Neutrophil (primary cell): ENCODE measurements at regions not wholly inside any gene's neighbourhood (a gene's known extent, or its start where the extent isn't known, plus 50 kb on each side); places are given as distances from the start of the nearest gene placed in this dataset.

Experiments used
- H3K27ac ChIP-seq: fragments of 200-600 bp; sonication (generic); 2 replicates; pipeline ENCODE4 v1.5.1; 2016; ENCODE audit warnings: mild to moderate bottlenecking, moderate library complexity
- H3K27me3 ChIP-seq: fragments of 200-600 bp; sonication (generic); 2 replicates; pipeline ENCODE4 v1.6.0; 2016; ENCODE audit warnings: mild to moderate bottlenecking
- H3K36me3 ChIP-seq: fragments of 200-600 bp; sonication (generic); 2 replicates; pipeline ENCODE4 v1.5.1; 2017
- H3K4me1 ChIP-seq, 2 experiments: fragments of 200-600 bp in 1 of 2; sonication (generic) in 1 of 2; 1 replicate in 1 of 2; 2 replicates in 1 of 2; pipeline versions ENCODE4 v1.5.1 to v1.6.1; 2013 to 2016; ENCODE audit warnings: low read depth in 1 of 2, low read length in 1 of 2, mild to moderate bottlenecking in 1 of 2, moderate library complexity in 1 of 2; ENCODE audit not compliant: control insufficient read depth in 1 of 2, insufficient read depth in 1 of 2
- H3K4me3 ChIP-seq, 2 experiments: fragments of 200-600 bp in 1 of 2; sonication (generic) in 1 of 2; 1 replicate in 1 of 2; 2 replicates in 1 of 2; pipeline ENCODE4 v1.5.1; 2013 to 2016; ENCODE audit warnings: low read depth in 1 of 2, low read length in 1 of 2, mild to moderate bottlenecking in 1 of 2, moderate library complexity in 1 of 2
- H3K9me3 ChIP-seq: fragments of 200-600 bp; sonication (generic); 2 replicates; pipeline ENCODE4 v1.5.1; 2016
- TF ChIP-seq, protein P1 (sequence below): fragments of 200-600 bp; sonication (generic); IDR thresholded peaks from 2 replicates; pipeline ENCODE4 v1.5.1; 2016; ENCODE audit warnings: antibody characterized with exemption

GRCh38 chr3:31353166-31353565 is 179.6 kb upstream of the STT3B start:
- TF ChIP-seq, protein P1, sequence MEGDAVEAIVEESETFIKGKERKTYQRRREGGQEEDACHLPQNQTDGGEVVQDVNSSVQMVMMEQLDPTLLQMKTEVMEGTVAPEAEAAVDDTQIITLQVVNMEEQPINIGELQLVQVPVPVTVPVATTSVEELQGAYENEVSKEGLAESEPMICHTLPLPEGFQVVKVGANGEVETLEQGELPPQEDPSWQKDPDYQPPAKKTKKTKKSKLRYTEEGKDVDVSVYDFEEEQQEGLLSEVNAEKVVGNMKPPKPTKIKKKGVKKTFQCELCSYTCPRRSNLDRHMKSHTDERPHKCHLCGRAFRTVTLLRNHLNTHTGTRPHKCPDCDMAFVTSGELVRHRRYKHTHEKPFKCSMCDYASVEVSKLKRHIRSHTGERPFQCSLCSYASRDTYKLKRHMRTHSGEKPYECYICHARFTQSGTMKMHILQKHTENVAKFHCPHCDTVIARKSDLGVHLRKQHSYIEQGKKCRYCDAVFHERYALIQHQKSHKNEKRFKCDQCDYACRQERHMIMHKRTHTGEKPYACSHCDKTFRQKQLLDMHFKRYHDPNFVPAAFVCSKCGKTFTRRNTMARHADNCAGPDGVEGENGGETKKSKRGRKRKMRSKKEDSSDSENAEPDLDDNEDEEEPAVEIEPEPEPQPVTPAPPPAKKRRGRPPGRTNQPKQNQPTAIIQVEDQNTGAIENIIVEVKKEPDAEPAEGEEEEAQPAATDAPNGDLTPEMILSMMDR: no peak
- Histone ChIP-seq H3K36me3 (no peaks in the 10 kb centered on the region), H3K4me3 (no peak overlapping the region)

GRCh38 chr3:31354373-31354772 is 178.4 kb upstream of the STT3B start:
- Histone ChIP-seq H3K36me3 (no peaks in the 10 kb centered on the region), H3K4me1 (no peaks in the 10 kb centered on the region), H3K4me3 (no peak overlapping the region), H3K27me3 (no peaks in the 10 kb centered on the region), H3K27ac (no peak overlapping the region), H3K9me3 (no peaks in the 10 kb centered on the region)
- TF ChIP-seq, protein P1: no peak

More at GRCh38 chr3:31353166-31353565, 179.6 kb upstream of the STT3B start:
- H3K9me3 ChIP-seq: no peaks in the 10 kb centered on the region
- H3K27me3 ChIP-seq: no peaks in the 10 kb centered on the region
- H3K27ac ChIP-seq: no peak overlapping the region
- H3K4me1 ChIP-seq: no peaks in the 10 kb centered on the region

DNA sequence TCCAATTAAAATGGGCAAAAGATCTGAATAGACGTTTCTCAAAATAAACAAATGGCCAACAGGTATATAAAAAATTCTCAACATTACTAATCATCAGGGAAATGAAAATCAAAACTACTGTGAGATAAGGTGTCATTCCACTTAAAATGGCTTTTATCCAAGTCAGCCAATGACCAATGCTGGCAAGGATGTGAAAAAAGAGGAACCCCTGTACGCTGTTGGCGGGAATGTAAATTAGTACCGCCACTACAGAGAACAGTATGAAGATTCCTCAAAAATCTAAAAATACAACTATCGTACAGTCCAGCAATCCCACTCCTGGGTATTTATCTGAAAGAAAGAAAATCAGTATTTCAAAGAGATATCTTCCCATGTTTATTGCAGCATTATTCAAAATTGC is 176.9 kb upstream of the STT3B start:
- Histone ChIP-seq H3K27ac (no peak overlapping the region), H3K36me3 (no peaks in the 10 kb centered on the region), H3K4me1 (no peaks in the 10 kb centered on the region), H3K4me3 (no peak overlapping the region), H3K27me3 (no peaks in the 10 kb centered on the region), H3K9me3 (no peaks in the 10 kb centered on the region)
- TF ChIP-seq, protein P1: no peak

DNA sequence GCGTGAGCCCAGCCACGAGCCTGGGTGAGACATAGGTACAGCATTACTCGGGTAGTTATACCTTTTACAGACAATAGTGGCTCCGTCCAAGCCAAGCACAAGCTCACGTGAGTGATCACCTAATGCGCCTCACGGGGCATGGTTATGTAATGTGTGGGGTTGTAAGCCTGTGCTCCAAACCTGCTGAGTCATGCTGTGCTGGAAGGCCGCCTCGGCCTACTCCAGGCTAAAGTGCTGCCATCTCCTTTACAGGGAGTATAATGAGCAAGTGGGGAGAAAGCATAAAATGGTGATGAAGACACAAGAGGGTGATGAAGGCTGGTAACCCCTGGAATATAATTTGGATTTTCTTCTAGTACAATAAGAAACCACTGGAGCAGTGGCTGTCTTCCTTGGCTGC is 175.8 kb upstream of the STT3B start:
- TF ChIP-seq, protein P1: no peak
- H3K4me3 ChIP-seq: no peak overlapping the region
- H3K27me3 ChIP-seq: no peaks in the 10 kb centered on the region
- no peaks in the 10 kb centered on the region for H3K9me3 ChIP-seq
- no peaks in the 10 kb centered on the region for H3K36me3 ChIP-seq
- no peak overlapping the region for H3K27ac ChIP-seq
- no peaks in the 10 kb centered on the region for H3K4me1 ChIP-seq

DNA sequence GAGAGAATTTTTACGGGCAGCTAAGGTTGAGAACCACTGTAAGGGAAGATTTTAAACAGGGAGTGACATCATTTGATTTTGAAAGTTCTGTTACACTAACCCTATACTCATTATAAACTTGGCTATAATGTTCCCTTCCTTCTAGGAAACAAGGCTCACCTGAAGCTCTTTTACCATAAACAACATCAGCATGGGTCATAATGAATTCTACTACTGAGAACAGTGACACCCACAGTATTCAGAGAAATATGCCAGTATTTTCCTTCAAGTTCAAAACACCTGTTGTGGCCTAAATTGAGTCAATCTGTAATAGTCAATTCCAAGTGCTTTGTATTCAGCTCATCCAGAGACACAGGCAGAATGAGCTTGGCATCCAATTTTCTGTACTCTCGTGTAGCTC is 175.3 kb upstream of the STT3B start:
- no peaks in the 10 kb centered on the region for H3K9me3 ChIP-seq
- H3K27ac ChIP-seq: no peak overlapping the region
- H3K4me3 ChIP-seq: no peak overlapping the region
- TF ChIP-seq, protein P1: no peak
- H3K27me3 ChIP-seq: no peaks in the 10 kb centered on the region
- no peaks in the 10 kb centered on the region for H3K36me3 ChIP-seq
- H3K4me1 ChIP-seq: no peaks in the 10 kb centered on the region
